CD14-positive monocyte (primary cell): ENCODE measurements at regions not wholly inside any gene's neighbourhood (a gene's known extent, or its start where the extent isn't known, plus 50 kb on each side); places are given as distances from the start of the nearest gene placed in this dataset.

Source experiments
- DNase-seq, 3 donors: peaks; one replicate each; pipeline ENCODE4 v3.0.0-alpha.2; 2011 to 2022
- H2AFZ ChIP-seq: 2 replicates; pipeline ENCODE4 v1.6.0; 2012; ENCODE audit warnings: mild to moderate bottlenecking, low read depth, low read length, inconsistent platforms; ENCODE audit not compliant: insufficient read depth, poor library complexity, severe bottlenecking
- H3K27ac ChIP-seq, 2 donors: 1 replicate in 1 of 2; 2 replicates in 1 of 2; pipeline ENCODE4 v1.5.1; 2012 to 2013; ENCODE audit warnings: low read length in 2 of 2, control low read depth in 1 of 2, inconsistent platforms in 1 of 2, low read depth in 1 of 2, mild to moderate bottlenecking in 1 of 2
- H3K27me3 ChIP-seq, 2 donors: one replicate each; pipeline versions ENCODE4 v1.6.0 to v1.6.1; 2011 to 2013; ENCODE audit warnings: low read length in 2 of 2; ENCODE audit not compliant: control insufficient read depth in 2 of 2, insufficient read depth in 2 of 2
- H3K36me3 ChIP-seq, 2 donors: replicated peaks in 1 of 2; 1 replicate in 1 of 2; 2 replicates in 1 of 2; pipeline versions ENCODE4 v1.5.1 to v1.6.1; 2012 to 2013; ENCODE audit warnings: low read length in 2 of 2, control low read depth in 1 of 2, inconsistent platforms in 1 of 2, mild to moderate bottlenecking in 1 of 2; ENCODE audit not compliant: insufficient read depth in 2 of 2, control insufficient read depth in 1 of 2
- H3K4me1 ChIP-seq, 2 donors: 1 replicate in 1 of 2; 2 replicates in 1 of 2; pipeline versions ENCODE4 v1.5.1 to v1.6.1; 2012 to 2013; ENCODE audit warnings: low read length in 2 of 2, control low read depth in 1 of 2, inconsistent platforms in 1 of 2, mild to moderate bottlenecking in 1 of 2, moderate library complexity in 1 of 2; ENCODE audit not compliant: insufficient read depth in 2 of 2, control insufficient read depth in 1 of 2
- H3K4me2 ChIP-seq: replicated peaks from 2 replicates; pipeline ENCODE3; 2012; ENCODE audit warnings: low read length, moderate library complexity, mild to moderate bottlenecking; ENCODE audit not compliant: poor library complexity, severe bottlenecking; ENCODE audit errors: extremely low read depth
- H3K4me3 ChIP-seq, 3 experiments: fragments of 200-600 bp in 1 of 3; sonication (generic) in 1 of 3; replicated peaks in 1 of 3; 1 replicate in 2 of 3; 2 replicates in 1 of 3; pipeline ENCODE4 v1.5.1; 2011 to 2013; ENCODE audit warnings: low read length in 3 of 3, mild to moderate bottlenecking in 3 of 3, control low read depth in 2 of 3, low read depth in 2 of 3, inconsistent platforms in 1 of 3, moderate library complexity in 1 of 3
- H3K79me2 ChIP-seq: 2 replicates; pipeline ENCODE4 v1.6.0; 2012; ENCODE audit warnings: mild to moderate bottlenecking, control low read depth, inconsistent platforms, low read length, moderate library complexity; ENCODE audit not compliant: insufficient read depth
- H3K9ac ChIP-seq: 2 replicates; pipeline ENCODE4 v1.6.0; 2017; ENCODE audit warnings: low read length, mild to moderate bottlenecking; ENCODE audit not compliant: insufficient read depth, poor library complexity, severe bottlenecking
- H3K9me3 ChIP-seq, 2 donors: replicated peaks in 1 of 2; 1 replicate in 1 of 2; 2 replicates in 1 of 2; pipeline versions ENCODE4 v1.5.1 to v1.6.1; 2012 to 2013; ENCODE audit warnings: low read length in 2 of 2, control low read depth in 1 of 2; ENCODE audit not compliant: control insufficient read depth in 1 of 2, insufficient read depth in 1 of 2
- H4K20me1 ChIP-seq: 2 replicates; pipeline ENCODE4 v1.6.0; 2012; ENCODE audit warnings: mild to moderate bottlenecking, low read length, control low read depth, moderate library complexity; ENCODE audit not compliant: insufficient read depth
- H3K27ac Mint-ChIP-seq, 7 donors: one replicate each; pipeline ENCODE4 v1.8.0; 2020; ENCODE audit warnings: mild to moderate bottlenecking in 7 of 7, mixed read lengths in 7 of 7, moderate library complexity in 6 of 7, inconsistent platforms in 2 of 7
- H3K27me3 Mint-ChIP-seq, 3 donors: one replicate each; pipeline ENCODE4 v1.8.0; 2021 to 2022; ENCODE audit warnings: low read depth in 3 of 3, mild to moderate bottlenecking in 3 of 3, mixed read lengths in 3 of 3, moderate library complexity in 3 of 3, inconsistent platforms in 1 of 3
- H3K36me3 Mint-ChIP-seq, 2 donors: one replicate each; pipeline ENCODE4 v1.8.0; 2020; ENCODE audit warnings: mixed read lengths in 2 of 2, inconsistent platforms in 1 of 2, mild to moderate bottlenecking in 1 of 2
- H3K4me1 Mint-ChIP-seq: one replicate; pipeline ENCODE4 v1.8.0; 2020; ENCODE audit warnings: mild to moderate bottlenecking, mixed read lengths
- H3K4me3 Mint-ChIP-seq, 2 donors: one replicate each; pipeline ENCODE4 v1.8.0; 2020; ENCODE audit warnings: mild to moderate bottlenecking in 2 of 2, mixed read lengths in 2 of 2, moderate library complexity in 1 of 2
- H3K9me3 Mint-ChIP-seq, 7 donors: one replicate each; pipeline ENCODE4 v1.8.0; 2020 to 2022; ENCODE audit warnings: mixed read lengths in 7 of 7, mild to moderate bottlenecking in 6 of 7, moderate library complexity in 6 of 7, inconsistent platforms in 2 of 7
- CTCF ChIP-seq: fragments of 200-600 bp; IDR thresholded peaks from one replicate; pipeline ENCODE4 v1.8.0; 2022; ENCODE audit warnings: antibody characterized with exemption, mild to moderate bottlenecking
- WGBS: methylation state at CpG from one replicate; pipeline ENCODE4 v1.1.5; 2013; ENCODE audit warnings: missing lambda C conversion rate; ENCODE audit not compliant: insufficient coverage; 5-methylcytosine and 5-hydroxymethylcytosine counted together
- intact Hi-C, 2 donors: fragments of 100-400 bp; cut with micrococcal nuclease; formaldehyde crosslinking; loops; one replicate each; pipeline versions ENCODE4 v1.15.0 to v1.15.1; 2023

DNA sequence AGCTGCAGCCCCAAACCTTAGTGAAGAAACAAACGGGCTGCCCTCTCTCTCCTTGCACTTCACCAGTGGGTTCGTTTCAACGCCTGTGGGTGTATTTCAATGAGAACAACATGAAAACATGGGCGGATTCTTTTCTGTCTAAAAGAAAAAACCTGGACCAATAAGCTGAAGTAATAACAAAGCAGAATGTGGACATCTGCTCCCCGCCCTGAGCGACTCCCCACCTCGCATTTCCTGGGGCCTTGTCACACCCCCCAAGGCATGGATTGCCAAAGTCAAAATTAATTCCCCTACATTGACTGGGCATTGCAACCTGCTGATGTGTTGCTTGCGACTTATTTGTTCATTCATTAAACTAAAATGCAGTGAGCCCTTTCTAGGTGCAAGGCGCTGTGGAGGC, 142.9 kb downstream of the BCOR start:
- no peak overlapping the region for H3K9ac ChIP-seq
- Mint-ChIP-seq H3K4me3 (no peak overlapping the region), H3K4me1 (peaks cover 11% of the 10 kb centered on the region), H3K36me3 (no peaks in the 10 kb centered on the region), H3K27me3 (peaks cover 1 to 15% (median 2%) of the 10 kb centered on the region in 3 donors), H3K9me3 (peaks cover 0 to 7% (median 0%) of the 10 kb centered on the region in 7 donors), H3K27ac (no peak overlapping the region)
- H3K4me3 ChIP-seq = no peak overlapping the region
- no peaks in the 10 kb centered on the region for H4K20me1 ChIP-seq
- 65% methylated on average over 3 of the region's 9 CpGs for WGBS
- H3K79me2 ChIP-seq = no peaks in the 10 kb centered on the region
- no peaks in the 10 kb centered on the region for H3K27me3 ChIP-seq
- peaks cover 7 to 8% of the 10 kb centered on the region in 2 donors for H3K4me1 ChIP-seq
- no peak overlapping the region for H3K27ac ChIP-seq
- DNase-seq = no peak
- intact Hi-C loops = no loop called here
- peak overlapping the region; percentile 35 for H2AFZ ChIP-seq
- H3K36me3 ChIP-seq = no peaks in the 10 kb centered on the region
- no peak for TF ChIP-seq CTCF
- no peaks in the 10 kb centered on the region for H3K9me3 ChIP-seq
- no peak overlapping the region for H3K4me2 ChIP-seq

GRCh38 chrX:39955625-39956024, 142.1 kb downstream of the BCOR start:
- Mint-ChIP-seq H3K9me3 (peaks cover 0 to 7% (median 0%) of the 10 kb centered on the region in 7 donors), H3K27ac (peak overlapping the region in 1 of 7 donors; percentile 62), H3K4me3 (no peak overlapping the region), H3K36me3 (no peaks in the 10 kb centered on the region), H3K4me1 (peaks cover 11% of the 10 kb centered on the region), H3K27me3 (peaks cover 1 to 15% (median 2%) of the 10 kb centered on the region in 3 donors)
- Histone ChIP-seq H3K79me2 (no peaks in the 10 kb centered on the region), H2AFZ (peak overlapping the region; percentile 35), H3K36me3 (no peaks in the 10 kb centered on the region), H3K9ac (no peak overlapping the region), H3K4me3 (no peak overlapping the region), H4K20me1 (no peaks in the 10 kb centered on the region), H3K9me3 (no peaks in the 10 kb centered on the region), H3K27ac (no peak overlapping the region), H3K4me2 (no peak overlapping the region), H3K27me3 (no peaks in the 10 kb centered on the region), H3K4me1 (peaks cover 7 to 8% of the 10 kb centered on the region in 2 donors)
- TF ChIP-seq CTCF = no peak
- WGBS = 65% methylated on average over 2 of the region's 4 CpGs
- DNase-seq = no peak
- intact Hi-C loops = no loop called here
